ENCODE measurements at regions not wholly inside any gene's neighbourhood (a gene's known extent, or its start where the extent isn't known, plus 50 kb on each side); places are given as distances from the start of the nearest gene placed in this dataset.

- no peak overlapping the region for H3K23ac ChIP-seq (ENCODE audit: insufficient read length, low read depth, low read length)
- no peak overlapping the region for H2BK15ac ChIP-seq (ENCODE audit: low read depth, low read length)
- no peak overlapping the region for H2BK5ac ChIP-seq (ENCODE audit: insufficient read length, low read length)
- no peak overlapping the region for H3K18ac ChIP-seq (ENCODE audit: insufficient read length, low read depth, low read length)
- DNase-seq, result no peak
- H4K91ac ChIP-seq (ENCODE audit: insufficient read length, low read depth, low read length), result no peak overlapping the region
- H3K27me3 Mint-ChIP-seq (ENCODE audit: low read depth), result no peaks in the 10 kb centered on the region
- no peak overlapping the region for H4K5ac ChIP-seq (ENCODE audit: insufficient read length, low read depth, low read length)
- H3K56ac ChIP-seq (ENCODE audit: insufficient read length, low read depth, low read length), result no peak overlapping the region
- H3K14ac ChIP-seq (ENCODE audit: insufficient read depth, low read length), result no peak overlapping the region
- H4K8ac ChIP-seq (replicated peaks; ENCODE audit: insufficient read length, low read depth, low read length), result no peak overlapping the region
- H3K9me3 Mint-ChIP-seq, result no peaks in the 10 kb centered on the region; a peak in 1 of 5 replicates
- no peaks in the 10 kb centered on the region for H3K4me1 Mint-ChIP-seq
- no peaks in the 10 kb centered on the region for H3K4me1 ChIP-seq (ENCODE audit: insufficient read depth, low read length)
- H3K79me1 ChIP-seq (ENCODE audit: insufficient read depth, low read depth, low read length, poor library complexity, severe bottlenecking), result no peaks in the 10 kb centered on the region
- no peaks in the 10 kb centered on the region for H4K20me1 ChIP-seq (ENCODE audit: control insufficient read depth, insufficient read depth, insufficient read length)
- no peak overlapping the region for H2AK5ac ChIP-seq (ENCODE audit: insufficient read length, low read length)
- H3K23me2 ChIP-seq (ENCODE audit: insufficient read length, low read depth, low read length, poor library complexity, severe bottlenecking), result no peaks in the 10 kb centered on the region
- H3K27ac Mint-ChIP-seq, result no peak overlapping the region
- no peak overlapping the region for H2BK120ac ChIP-seq (ENCODE audit: low read depth, low read length, poor library complexity, severe bottlenecking)
- no peaks in the 10 kb centered on the region for H3K27me3 ChIP-seq (ENCODE audit: insufficient read depth, low read length)
- no peak overlapping the region for H3T11ph ChIP-seq (ENCODE audit: low read length)
- no peak overlapping the region for H3K9ac ChIP-seq (ENCODE audit: extremely low read depth, insufficient read length, low read length)
- WGBS (ENCODE audit: extremely low coverage, insufficient read length, low lambda C conversion rate), result no CpG with 5 or more reads among the region's 3 CpGs
- H3K27ac ChIP-seq (ENCODE audit: insufficient read length, low read depth, low read length), result no peak overlapping the region
- no peak overlapping the region for H3K4me2 ChIP-seq (ENCODE audit: insufficient read depth, insufficient read length, low read length)
- H3K79me2 ChIP-seq (ENCODE audit: insufficient read depth, low read length), result no peaks in the 10 kb centered on the region
- TF ChIP-seq CTCF (conservative IDR thresholded peaks at IDR 0.05), result no peak
- no peaks in the 10 kb centered on the region for H3K36me3 Mint-ChIP-seq (ENCODE audit: insufficient read depth in 1 of 3, low read depth in 3 of 3)
- no peak overlapping the region for H3K4me3 Mint-ChIP-seq
- H2AFZ ChIP-seq (ENCODE audit: low read length), result no peak overlapping the region
- no peaks in the 10 kb centered on the region for H3K9me3 ChIP-seq (ENCODE audit: control insufficient read depth, low read depth, low read length)
- no peak overlapping the region for H2BK20ac ChIP-seq (ENCODE audit: low read depth, low read length, poor library complexity, severe bottlenecking)
- H3K4ac ChIP-seq (ENCODE audit: low read depth, low read length), result no peak overlapping the region
- no peak overlapping the region for H2BK12ac ChIP-seq (ENCODE audit: insufficient read length, low read depth, low read length)
Measured at GRCh38 chr13:79742923-79743322, 262.0 kb downstream of the NDFIP2 start.
